Thyroid gland (tissue), 4 donors: ENCODE measurements at regions not wholly inside any gene's neighbourhood (a gene's known extent, or its start where the extent isn't known, plus 50 kb on each side); places are given as distances from the start of the nearest gene placed in this dataset.
"Not testable (repeated sequence)": the region's sequence is repeated elsewhere in the genome, so short reads cannot be mapped to it uniquely, and the experiment has no call there.

Source experiments
- DNase-seq, 2 donors: peaks; one replicate each; pipeline ENCODE4 v3.0.0-alpha.2; 2019
- H3K27ac ChIP-seq, 3 donors: fragments of 200-600 bp; sonication (generic); 1 replicate in 2 of 3; 2 replicates in 1 of 3; pipeline ENCODE4 v1.5.1; 2016 to 2019; ENCODE audit warnings: mild to moderate bottlenecking in 1 of 3, moderate library complexity in 1 of 3
- H3K27me3 ChIP-seq: fragments of 200-600 bp; sonication (generic); one replicate; pipeline ENCODE4 v1.5.1; 2019
- H3K36me3 ChIP-seq, 2 donors: fragments of 200-600 bp; sonication (generic); one replicate each; pipeline ENCODE4 v1.5.1; 2016 to 2019
- H3K4me1 ChIP-seq, 2 donors: fragments of 200-600 bp; sonication (generic); one replicate each; pipeline ENCODE4 v1.5.1; 2017 to 2019
- H3K4me3 ChIP-seq, 3 donors: fragments of 200-600 bp; sonication (generic); replicated peaks in 1 of 3; 1 replicate in 2 of 3; 2 replicates in 1 of 3; pipeline ENCODE4 v1.5.1; 2016; ENCODE audit warnings: mild to moderate bottlenecking in 1 of 3
- H3K9me3 ChIP-seq: fragments of 200-600 bp; sonication (generic); one replicate; pipeline ENCODE4 v1.5.1; 2017
- CTCF ChIP-seq, 6 experiments: fragments of 200-600 bp in 3 of 6; fragments of 450-650 bp in 3 of 6; sonication (generic) in 3 of 6; IDR thresholded peaks; one replicate each; pipeline ENCODE4 v1.5.1; 2016 to 2019; ENCODE audit warnings: antibody characterized with exemption in 6 of 6, mild to moderate bottlenecking in 2 of 6, inconsistent platforms in 1 of 6, moderate library complexity in 1 of 6
- POLR2A ChIP-seq, 2 donors: fragments of 450-650 bp; IDR thresholded peaks; one replicate each; pipeline ENCODE4 v1.6.1; 2017; ENCODE audit warnings: antibody characterized with exemption in 2 of 2, mild to moderate bottlenecking in 2 of 2, moderate library complexity in 1 of 2
- WGBS, 2 donors: methylation state at CpG; one replicate each; pipeline ENCODE4 v1.1.5; 2017; 5-methylcytosine and 5-hydroxymethylcytosine counted together
- intact Hi-C: fragments of 100-400 bp; cut with DNase I; formaldehyde crosslinking; loops from one replicate; pipeline ENCODE4 v1.15.1; 2023

- H3K27ac ChIP-seq: no peak overlapping the region
- DNase-seq: no peak
- no peak overlapping the region for H3K4me3 ChIP-seq
- H3K27me3 ChIP-seq: no peaks in the 10 kb centered on the region
- TF ChIP-seq CTCF (IDR thresholded peaks at IDR 0.05) (no peak), POLR2A (IDR thresholded peaks at IDR 0.05) (no peak)
- H3K36me3 ChIP-seq: no peaks in the 10 kb centered on the region
- intact Hi-C loops: no loop called here
- H3K4me1 ChIP-seq: no peaks in the 10 kb centered on the region
- 23 to 26% methylated on average over 4 of the region's 4 CpGs for WGBS, 2 donors
- no peaks in the 10 kb centered on the region for H3K9me3 ChIP-seq
Observed at GRCh38 chr20:55095745-55096400, 620.5 kb downstream of the DOK5 start.

- Histone ChIP-seq H3K4me3 (no peak overlapping the region), H3K27me3 (no peaks in the 10 kb centered on the region), H3K4me1 (no peaks in the 10 kb centered on the region), H3K36me3 (no peaks in the 10 kb centered on the region), H3K9me3 (no peaks in the 10 kb centered on the region), H3K27ac (no peak overlapping the region)
- no peak for DNase-seq
- TF ChIP-seq POLR2A (IDR thresholded peaks at IDR 0.05) (no peak), CTCF (IDR thresholded peaks at IDR 0.05) (no peak)
- WGBS, 2 donors: 77 to 79% methylated on average over 12 of the region's 12 CpGs
- intact Hi-C loops: no loop called here
Observed at GRCh38 chr20:55094353-55094861, 619.0 kb downstream of the DOK5 start.

DNA sequence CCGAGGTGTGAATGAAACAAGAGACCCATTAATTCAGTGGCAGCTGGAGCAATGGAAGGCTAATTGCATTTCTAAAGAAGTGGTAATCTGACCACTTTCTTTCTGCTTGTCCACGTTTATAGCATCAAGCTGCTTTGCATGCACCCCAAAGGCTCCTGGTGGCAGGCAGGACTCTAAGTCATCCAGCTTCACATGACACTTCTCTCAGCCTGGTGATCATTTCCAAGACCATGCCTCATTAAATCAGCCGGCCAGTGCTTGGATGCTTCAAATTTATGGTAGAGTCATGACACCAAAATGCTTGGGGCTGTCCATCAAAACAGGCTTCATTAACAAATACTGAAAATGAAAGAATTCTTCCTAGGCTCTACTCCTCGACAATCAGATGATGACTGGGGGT is 614.9 kb downstream of the DOK5 start:
- no peak overlapping the region for H3K4me3 ChIP-seq
- no peak for TF ChIP-seq CTCF (IDR thresholded peaks at IDR 0.05)
- no peak for TF ChIP-seq POLR2A (IDR thresholded peaks at IDR 0.05)
- 64 to 65% methylated on average over 4 of the region's 4 CpGs for WGBS, 2 donors
- H3K4me1 ChIP-seq: no peaks in the 10 kb centered on the region
- intact Hi-C loops: no loop called here
- no peaks in the 10 kb centered on the region for H3K27me3 ChIP-seq
- H3K27ac ChIP-seq: no peak overlapping the region
- H3K9me3 ChIP-seq: no peaks in the 10 kb centered on the region
- H3K36me3 ChIP-seq: no peaks in the 10 kb centered on the region
- no peak for DNase-seq

DNA sequence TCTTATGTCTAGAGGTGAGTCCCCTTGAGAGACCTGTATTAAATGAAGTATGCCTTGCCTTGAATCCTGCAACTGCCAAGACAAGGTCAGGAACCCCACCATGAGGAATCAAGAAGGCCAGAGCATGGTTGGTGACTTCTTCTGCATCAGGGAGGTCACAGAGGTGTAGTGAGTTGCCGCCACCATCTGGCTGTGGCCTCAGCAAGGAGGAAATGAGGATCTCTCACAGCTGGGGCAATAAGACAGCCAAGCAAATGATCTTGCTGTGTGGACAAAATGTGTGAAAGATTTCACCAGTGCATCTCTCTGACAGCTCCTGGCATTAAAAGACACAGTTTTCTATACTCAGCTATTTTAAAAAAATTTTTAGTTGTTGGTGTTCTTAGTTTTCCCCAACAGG is 611.0 kb downstream of the DOK5 start:
- 69 to 86% methylated on average over 1 of the region's 1 CpG for WGBS, 2 donors
- intact Hi-C loops: no loop called here
- H3K36me3 ChIP-seq: no peaks in the 10 kb centered on the region
- TF ChIP-seq POLR2A (IDR thresholded peaks at IDR 0.05) (no peak), CTCF (IDR thresholded peaks at IDR 0.05) (no peak)
- H3K27me3 ChIP-seq: no peaks in the 10 kb centered on the region
- no peak overlapping the region for H3K27ac ChIP-seq
- no peak for DNase-seq
- no peaks in the 10 kb centered on the region for H3K9me3 ChIP-seq
- H3K4me3 ChIP-seq: no peak overlapping the region
- no peaks in the 10 kb centered on the region for H3K4me1 ChIP-seq

DNA sequence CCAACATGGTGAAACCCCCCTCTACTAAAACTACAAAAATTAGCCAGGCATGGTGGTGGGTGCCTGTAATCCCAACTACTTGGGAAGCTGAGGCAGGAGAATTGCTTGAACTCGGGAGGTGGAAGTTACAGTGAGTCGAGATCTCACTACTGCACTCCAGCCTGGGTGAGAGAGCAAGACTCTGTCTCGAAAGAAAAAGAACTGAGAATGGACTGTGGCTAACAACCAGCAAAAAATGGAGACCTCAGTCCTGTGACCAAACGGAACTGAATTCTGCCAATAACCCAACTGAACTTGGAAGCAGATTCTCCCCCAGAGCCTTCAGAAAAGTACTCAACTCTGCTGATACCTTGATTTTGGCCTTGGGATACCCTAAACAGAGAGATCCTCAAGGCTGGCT is 604.5 kb downstream of the DOK5 start:
- TF ChIP-seq POLR2A (IDR thresholded peaks at IDR 0.05) (no peak), CTCF (IDR thresholded peaks at IDR 0.05) (no peak)
- DNase-seq: no peak
- no peaks in the 10 kb centered on the region for H3K9me3 ChIP-seq
- H3K4me1 ChIP-seq: no peaks in the 10 kb centered on the region
- intact Hi-C loops: no loop called here
- no peak overlapping the region for H3K4me3 ChIP-seq
- H3K27me3 ChIP-seq: no peaks in the 10 kb centered on the region
- H3K36me3 ChIP-seq: no peaks in the 10 kb centered on the region
- no peak overlapping the region for H3K27ac ChIP-seq
- 81 to 91% methylated on average over 4 of the region's 4 CpGs for WGBS, 2 donors

GRCh38 chr20:55074266-55074840 is 599.0 kb downstream of the DOK5 start:
- H3K9me3 ChIP-seq, H3K4me3 ChIP-seq, H3K4me1 ChIP-seq, H3K36me3 ChIP-seq, H3K27ac ChIP-seq, H3K27me3 ChIP-seq, intact Hi-C loops, DNase-seq: not testable (repeated sequence)
- WGBS, 2 donors: 95 to 96% methylated on average over 16 to 19 of the region's 19 CpGs
